H1 (cell line): ENCODE measurements at regions not wholly inside any gene's neighbourhood (a gene's known extent, or its start where the extent isn't known, plus 50 kb on each side); places are given as distances from the start of the nearest gene placed in this dataset.

Source experiments
- PHF8 ChIP-seq: fragments of 200-600 bp; sonication (generic); conservative IDR thresholded peaks from 2 replicates; pipeline ENCODE4 v1.7.1; 2012; ENCODE audit warnings: low read depth, mild to moderate bottlenecking, inconsistent platforms, low read length, moderate library complexity
- TF ChIP-seq, protein P1 (sequence below): IDR thresholded peaks from 2 replicates; pipeline ENCODE4 v1.6.1; 2012; ENCODE audit warnings: inconsistent platforms

GRCh38 chr21:16081304-16081703 is 351.5 kb downstream of the USP25 start (continued):
- TF ChIP-seq PHF8, result no peak
- TF ChIP-seq, protein P1, sequence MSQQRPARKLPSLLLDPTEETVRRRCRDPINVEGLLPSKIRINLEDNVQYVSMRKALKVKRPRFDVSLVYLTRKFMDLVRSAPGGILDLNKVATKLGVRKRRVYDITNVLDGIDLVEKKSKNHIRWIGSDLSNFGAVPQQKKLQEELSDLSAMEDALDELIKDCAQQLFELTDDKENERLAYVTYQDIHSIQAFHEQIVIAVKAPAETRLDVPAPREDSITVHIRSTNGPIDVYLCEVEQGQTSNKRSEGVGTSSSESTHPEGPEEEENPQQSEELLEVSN, result no peak
